Esophagus squamous epithelium (tissue), 5 donors: ENCODE measurements at regions not wholly inside any gene's neighbourhood (a gene's known extent, or its start where the extent isn't known, plus 50 kb on each side); places are given as distances from the start of the nearest gene placed in this dataset.
"Not testable (repeated sequence)": the region's sequence is repeated elsewhere in the genome, so short reads cannot be mapped to it uniquely, and the experiment has no call there.

Source experiments
- DNase-seq: peaks from one replicate; lab custom pipeline; 2025; lab: John Stamatoyannopoulos, UW
- H3K27ac ChIP-seq, 4 donors: fragments of 200-600 bp; sonication (generic); one replicate each; pipeline ENCODE4 v1.5.1; 2016 to 2019; ENCODE audit warnings: mild to moderate bottlenecking in 1 of 4
- H3K27me3 ChIP-seq, 4 donors: fragments of 200-600 bp; sonication (generic); 1 replicate in 3 of 4; 2 replicates in 1 of 4; pipeline versions ENCODE4 v1.5.1 to v1.6.0; 2017 to 2021; ENCODE audit warnings: antibody characterized with exemption in 1 of 4
- H3K36me3 ChIP-seq, 3 donors: fragments of 200-600 bp; sonication (generic); one replicate each; pipeline ENCODE4 v1.5.1; 2016 to 2019
- H3K4me1 ChIP-seq, 3 donors: fragments of 200-600 bp; sonication (generic); one replicate each; pipeline ENCODE4 v1.5.1; 2017 to 2019
- H3K4me3 ChIP-seq, 4 donors: fragments of 200-600 bp; sonication (generic); 1 replicate in 3 of 4; 2 replicates in 1 of 4; pipeline ENCODE4 v1.5.1; 2016 to 2019; ENCODE audit warnings: mild to moderate bottlenecking in 2 of 4, moderate library complexity in 1 of 4
- H3K9me3 ChIP-seq, 3 donors: fragments of 200-600 bp; sonication (generic); one replicate each; pipeline ENCODE4 v1.5.1; 2016 to 2019
- CTCF ChIP-seq, 6 experiments: fragments of 450-650 bp in 4 of 6; fragments of 200-600 bp in 2 of 6; sonication (generic) in 2 of 6; IDR thresholded peaks; one replicate each; pipeline ENCODE4 v1.5.1; 2016 to 2019; ENCODE audit warnings: antibody characterized with exemption in 6 of 6, mild to moderate bottlenecking in 4 of 6, moderate library complexity in 4 of 6
- POLR2A ChIP-seq, 4 donors: fragments of 450-650 bp; IDR thresholded peaks; one replicate each; pipeline ENCODE4 v1.6.1; 2017; ENCODE audit warnings: antibody characterized with exemption in 4 of 4, mild to moderate bottlenecking in 4 of 4, moderate library complexity in 3 of 4
- WGBS, 2 donors: methylation state at CpG; one replicate each; pipeline ENCODE4 v1.1.5; 2018; 5-methylcytosine and 5-hydroxymethylcytosine counted together
- intact Hi-C: fragments of 100-400 bp; cut with DNase I; formaldehyde crosslinking; loops from one replicate; pipeline ENCODE4 v1.15.0; 2022
- donor health status: DM: yes; HTN: yes; CAD: no.

- H3K27me3 ChIP-seq, result no peaks in the 10 kb centered on the region
- TF ChIP-seq POLR2A (IDR thresholded peaks at IDR 0.05), result no peak
- TF ChIP-seq CTCF (IDR thresholded peaks at IDR 0.05), result no peak
- WGBS, 2 donors, result 82 to 85% methylated on average over 2 of the region's 2 CpGs
- no peak overlapping the region for H3K27ac ChIP-seq
- intact Hi-C loops, result no loop called here
- DNase-seq, result no peak
- H3K36me3 ChIP-seq, result no peaks in the 10 kb centered on the region
- no peaks in the 10 kb centered on the region for H3K9me3 ChIP-seq
- no peaks in the 10 kb centered on the region for H3K4me1 ChIP-seq
- H3K4me3 ChIP-seq, result no peak overlapping the region
These were observed 380.9 kb upstream of the GYPC start for GRCh38 chr2:126275098-126275497.

DNA sequence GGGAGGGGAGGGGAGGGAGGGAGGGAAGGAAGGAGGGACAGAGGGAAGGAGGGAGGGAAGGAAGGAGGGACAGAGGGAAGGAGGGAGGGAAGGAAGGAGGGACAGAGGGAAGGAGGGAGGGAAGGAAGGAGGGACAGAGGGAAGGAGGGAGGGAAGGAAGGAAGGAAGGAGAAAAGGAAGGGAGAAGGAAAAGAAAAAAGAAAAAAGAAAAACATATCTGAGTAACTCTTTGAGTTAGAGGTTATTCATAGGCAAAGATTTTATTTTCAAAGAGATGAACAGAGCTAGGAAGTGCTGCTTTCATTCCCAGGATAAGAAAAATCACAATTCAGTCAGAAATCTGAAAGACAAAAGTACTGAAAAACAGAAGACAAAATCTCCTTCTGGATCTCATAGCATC, 379.7 kb upstream of the GYPC start:
- H3K4me1 ChIP-seq, H3K27me3 ChIP-seq, H3K36me3 ChIP-seq, H3K27ac ChIP-seq, H3K9me3 ChIP-seq, H3K4me3 ChIP-seq, DNase-seq, intact Hi-C loops: not testable (repeated sequence)

DNA sequence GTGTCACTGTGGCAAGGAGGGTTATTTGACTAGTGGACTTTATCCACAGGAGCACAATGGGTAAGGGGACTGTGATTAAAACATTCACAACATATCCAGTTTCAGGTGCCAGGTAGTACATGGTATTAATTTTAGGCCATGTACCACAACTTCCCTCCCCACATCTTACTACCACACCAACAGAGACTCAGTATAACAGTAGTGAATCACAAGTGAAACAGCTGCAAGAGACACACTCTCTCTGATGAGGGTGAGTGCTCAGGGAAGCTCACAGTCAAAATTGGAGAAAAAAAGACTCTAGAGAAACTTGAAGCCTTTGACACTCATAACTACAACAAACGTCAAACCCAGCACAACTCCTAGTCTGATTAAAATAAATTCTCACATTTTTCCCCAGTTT, 367.6 kb upstream of the GYPC start:
- no peaks in the 10 kb centered on the region for H3K27me3 ChIP-seq
- no peaks in the 10 kb centered on the region for H3K9me3 ChIP-seq
- H3K36me3 ChIP-seq, result no peaks in the 10 kb centered on the region
- DNase-seq, result no peak
- TF ChIP-seq CTCF (IDR thresholded peaks at IDR 0.05), result no peak
- TF ChIP-seq POLR2A (IDR thresholded peaks at IDR 0.05), result no peak
- intact Hi-C loops, result no loop called here
- no peak overlapping the region for H3K4me3 ChIP-seq
- no peak overlapping the region for H3K27ac ChIP-seq
- H3K4me1 ChIP-seq, result no peaks in the 10 kb centered on the region
- WGBS, 2 donors, result 55 to 57% methylated on average over 1 of the region's 1 CpG

GRCh38 chr2:126293962-126294361, 362.0 kb upstream of the GYPC start:
- H3K27me3 ChIP-seq, H3K4me1 ChIP-seq, intact Hi-C loops, H3K36me3 ChIP-seq, DNase-seq, H3K4me3 ChIP-seq, H3K9me3 ChIP-seq, H3K27ac ChIP-seq: not testable (repeated sequence)
- 75% methylated on average over 1 of the region's 1 CpG; no CpG with 5 or more reads in 1 of the 2 donors for WGBS, 2 donors

GRCh38 chr2:126299469-126299976, 356.4 kb upstream of the GYPC start:
- no peak overlapping the region for H3K27ac ChIP-seq
- no peaks in the 10 kb centered on the region for H3K4me1 ChIP-seq
- H3K27me3 ChIP-seq, result no peaks in the 10 kb centered on the region
- intact Hi-C loops, result no loop called here
- TF ChIP-seq POLR2A (IDR thresholded peaks at IDR 0.05) (no peak), CTCF (IDR thresholded peaks at IDR 0.05) (no peak)
- H3K9me3 ChIP-seq, result no peaks in the 10 kb centered on the region
- DNase-seq, result no peak
- no peaks in the 10 kb centered on the region for H3K36me3 ChIP-seq
- 72 to 77% methylated on average over 2 of the region's 2 CpGs for WGBS, 2 donors
- H3K4me3 ChIP-seq, result no peak overlapping the region

GRCh38 chr2:126300348-126300747, 355.6 kb upstream of the GYPC start:
- no peak for DNase-seq
- no peaks in the 10 kb centered on the region for H3K9me3 ChIP-seq
- H3K36me3 ChIP-seq, result no peaks in the 10 kb centered on the region
- intact Hi-C loops, result no loop called here
- H3K27me3 ChIP-seq, result no peaks in the 10 kb centered on the region
- no peaks in the 10 kb centered on the region for H3K4me1 ChIP-seq
- 65 to 78% methylated on average over 1 of the region's 1 CpG for WGBS, 2 donors
- H3K4me3 ChIP-seq, result no peak overlapping the region
- H3K27ac ChIP-seq, result no peak overlapping the region
- TF ChIP-seq CTCF (IDR thresholded peaks at IDR 0.05) (no peak), POLR2A (IDR thresholded peaks at IDR 0.05) (no peak)
